HL-60 (cell line): ENCODE measurements at regions not wholly inside any gene's neighbourhood (a gene's known extent, or its start where the extent isn't known, plus 50 kb on each side); places are given as distances from the start of the nearest gene placed in this dataset.

Source experiments
- DNase-seq, 2 experiments: peaks; one replicate each; pipeline ENCODE4 v3.0.0-alpha.2; 2010 to 2020; ENCODE audit warnings: low read depth in 1 of 2, low spot score in 1 of 2
- H3K27ac ChIP-seq: fragments of 250-450 bp; sonication (Bioruptor Pico); replicated peaks from 2 replicates; pipeline ENCODE4 v1.5.1; 2020; ENCODE audit warnings: mild to moderate bottlenecking, moderate library complexity
- H3K27me3 ChIP-seq: fragments of 250-450 bp; sonication (Bioruptor Pico); 2 replicates; pipeline ENCODE4 v1.5.1; 2021; ENCODE audit warnings: mild to moderate bottlenecking, moderate library complexity; ENCODE audit not compliant: insufficient read depth, poor library complexity, severe bottlenecking
- H3K4me3 ChIP-seq: replicated peaks from 2 replicates; pipeline ENCODE4 v1.5.1; 2011; ENCODE audit warnings: mild to moderate bottlenecking, control low read depth, low read length; ENCODE audit not compliant: insufficient read depth
- CTCF ChIP-seq: IDR thresholded peaks from one replicate; pipeline ENCODE4 v1.5.1; 2011; ENCODE audit warnings: low read length, control low read depth, inconsistent platforms; ENCODE audit not compliant: insufficient read depth
- GABPA ChIP-seq: IDR thresholded peaks from 2 replicates; pipeline ENCODE4 v1.6.1; 2012; ENCODE audit warnings: low read depth
- POLR2AphosphoS5 ChIP-seq: IDR thresholded peaks from 2 replicates; pipeline ENCODE4 v1.6.1; 2012; ENCODE audit warnings: low read depth
- SPI1 ChIP-seq: IDR thresholded peaks from 2 replicates; pipeline ENCODE4 v1.6.1; 2012; ENCODE audit warnings: low read depth, mild to moderate bottlenecking, borderline replicate concordance
- TF ChIP-seq, protein P1 (sequence below): IDR thresholded peaks from 2 replicates; pipeline ENCODE4 v1.6.1; 2012; ENCODE audit warnings: low read depth; ENCODE audit not compliant: insufficient replicate concordance

DNA sequence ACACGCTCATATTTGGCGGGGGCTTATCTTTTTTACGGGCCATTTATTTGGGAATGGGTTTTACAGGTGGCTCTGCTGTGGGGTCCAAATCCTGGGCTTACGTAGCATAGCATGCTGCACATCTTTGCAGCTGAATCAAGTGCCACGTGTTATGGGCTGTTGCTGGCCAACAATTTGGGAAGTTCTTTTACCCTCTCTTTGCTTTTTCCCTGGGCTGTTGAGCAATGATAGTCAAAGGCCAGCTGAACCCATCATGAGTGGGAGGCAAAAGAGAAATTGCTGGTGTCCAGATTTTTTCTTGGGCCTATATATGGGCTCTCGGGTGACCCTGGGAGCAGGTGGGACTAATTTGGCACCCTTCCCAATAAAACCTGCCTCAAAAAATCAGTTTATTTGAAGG lies 209.3 kb upstream of the SATB1 start:
- Histone ChIP-seq H3K4me3 (no peak overlapping the region), H3K27me3 (no peaks in the 10 kb centered on the region), H3K27ac (no peak overlapping the region)
- TF ChIP-seq CTCF (no peak), SPI1 (no peak), GABPA (no peak), POLR2AphosphoS5 (no peak)
- TF ChIP-seq, protein P1, sequence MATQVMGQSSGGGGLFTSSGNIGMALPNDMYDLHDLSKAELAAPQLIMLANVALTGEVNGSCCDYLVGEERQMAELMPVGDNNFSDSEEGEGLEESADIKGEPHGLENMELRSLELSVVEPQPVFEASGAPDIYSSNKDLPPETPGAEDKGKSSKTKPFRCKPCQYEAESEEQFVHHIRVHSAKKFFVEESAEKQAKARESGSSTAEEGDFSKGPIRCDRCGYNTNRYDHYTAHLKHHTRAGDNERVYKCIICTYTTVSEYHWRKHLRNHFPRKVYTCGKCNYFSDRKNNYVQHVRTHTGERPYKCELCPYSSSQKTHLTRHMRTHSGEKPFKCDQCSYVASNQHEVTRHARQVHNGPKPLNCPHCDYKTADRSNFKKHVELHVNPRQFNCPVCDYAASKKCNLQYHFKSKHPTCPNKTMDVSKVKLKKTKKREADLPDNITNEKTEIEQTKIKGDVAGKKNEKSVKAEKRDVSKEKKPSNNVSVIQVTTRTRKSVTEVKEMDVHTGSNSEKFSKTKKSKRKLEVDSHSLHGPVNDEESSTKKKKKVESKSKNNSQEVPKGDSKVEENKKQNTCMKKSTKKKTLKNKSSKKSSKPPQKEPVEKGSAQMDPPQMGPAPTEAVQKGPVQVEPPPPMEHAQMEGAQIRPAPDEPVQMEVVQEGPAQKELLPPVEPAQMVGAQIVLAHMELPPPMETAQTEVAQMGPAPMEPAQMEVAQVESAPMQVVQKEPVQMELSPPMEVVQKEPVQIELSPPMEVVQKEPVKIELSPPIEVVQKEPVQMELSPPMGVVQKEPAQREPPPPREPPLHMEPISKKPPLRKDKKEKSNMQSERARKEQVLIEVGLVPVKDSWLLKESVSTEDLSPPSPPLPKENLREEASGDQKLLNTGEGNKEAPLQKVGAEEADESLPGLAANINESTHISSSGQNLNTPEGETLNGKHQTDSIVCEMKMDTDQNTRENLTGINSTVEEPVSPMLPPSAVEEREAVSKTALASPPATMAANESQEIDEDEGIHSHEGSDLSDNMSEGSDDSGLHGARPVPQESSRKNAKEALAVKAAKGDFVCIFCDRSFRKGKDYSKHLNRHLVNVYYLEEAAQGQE: no peak
- no peak for DNase-seq

- Histone ChIP-seq H3K4me3 (no peak overlapping the region), H3K27ac (no peak overlapping the region), H3K27me3 (no peaks in the 10 kb centered on the region)
- TF ChIP-seq SPI1 (no peak), GABPA (no peak), POLR2AphosphoS5 (no peak), CTCF (no peak)
- TF ChIP-seq, protein P1: no peak
- DNase-seq: no peak
Measured at GRCh38 chr3:18633002-18633401, 207.9 kb upstream of the SATB1 start.

GRCh38 chr3:18630295-18630694 lies 205.2 kb upstream of the SATB1 start:
- TF ChIP-seq GABPA: no peak
- TF ChIP-seq, protein P1: no peak
- TF ChIP-seq CTCF: no peak
- no peak for TF ChIP-seq SPI1
- TF ChIP-seq POLR2AphosphoS5: no peak
- H3K27ac ChIP-seq: no peak overlapping the region
- DNase-seq: peak in 1 of 2 experiments; percentile 1
- H3K4me3 ChIP-seq: no peak overlapping the region
- H3K27me3 ChIP-seq: no peaks in the 10 kb centered on the region
